Skeletal muscle satellite cell (primary cell): ENCODE measurements at regions not wholly inside any gene's neighbourhood (a gene's known extent, or its start where the extent isn't known, plus 50 kb on each side); places are given as distances from the start of the nearest gene placed in this dataset.

ENCODE experiments used
- H3K27me3 ChIP-seq: 2 replicates; pipeline ENCODE4 v1.7.0; 2013; ENCODE audit warnings: low read length; ENCODE audit not compliant: control insufficient read depth, insufficient read depth
- H3K36me3 ChIP-seq: 2 replicates; pipeline ENCODE4 v1.7.0; 2013; ENCODE audit warnings: mild to moderate bottlenecking, control low read depth, low read length; ENCODE audit not compliant: insufficient read depth
- H3K4me1 ChIP-seq: 2 replicates; pipeline ENCODE4 v1.7.0; 2013; ENCODE audit warnings: low read length; ENCODE audit not compliant: control insufficient read depth, insufficient read depth
- H3K4me2 ChIP-seq: 2 replicates; pipeline ENCODE4 v1.7.0; 2013; ENCODE audit warnings: mild to moderate bottlenecking, low read length
- H3K4me3 ChIP-seq: 2 replicates; pipeline ENCODE4 v1.7.0; 2013; ENCODE audit warnings: low read length
- H3K9ac ChIP-seq: 2 replicates; pipeline ENCODE4 v1.7.0; 2013; ENCODE audit warnings: mild to moderate bottlenecking, low read depth, low read length, moderate library complexity
- H3K9me3 ChIP-seq: replicated peaks from 2 replicates; pipeline ENCODE4 v1.7.0; 2013; ENCODE audit warnings: mild to moderate bottlenecking, control low read depth, low read length

- no peaks in the 10 kb centered on the region for H3K9me3 ChIP-seq
- no peak overlapping the region for H3K9ac ChIP-seq
Observed at GRCh38 chrX:149992918-149993317, 54.6 kb upstream of the EOLA2 start.

DNA sequence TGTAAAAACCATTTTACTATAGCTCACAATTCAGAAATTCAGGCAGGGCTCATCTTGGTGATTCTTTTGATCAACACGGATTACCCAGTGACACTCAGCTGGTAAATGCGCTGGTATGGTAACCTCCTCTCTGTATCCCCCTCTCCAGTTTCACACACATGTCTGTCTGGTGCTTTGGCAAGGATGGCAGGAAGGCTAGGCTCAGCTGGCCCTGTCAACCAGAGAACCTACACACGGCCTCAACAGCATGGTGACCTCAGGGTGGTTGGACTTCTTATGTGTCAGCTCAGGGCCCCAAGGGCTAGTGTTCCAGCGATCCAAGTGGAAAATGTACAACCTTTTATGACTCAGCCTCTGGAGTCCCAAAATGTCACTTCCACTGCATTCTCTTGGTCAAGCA, 55.7 kb upstream of the EOLA2 start:
- Histone ChIP-seq H3K4me1 (no peaks in the 10 kb centered on the region), H3K9me3 (no peaks in the 10 kb centered on the region), H3K27me3 (no peaks in the 10 kb centered on the region), H3K9ac (no peak overlapping the region), H3K36me3 (no peaks in the 10 kb centered on the region), H3K4me3 (no peak overlapping the region), H3K4me2 (no peak overlapping the region)

More at GRCh38 chrX:149992918-149993317, 54.6 kb upstream of the EOLA2 start:
- no peak overlapping the region for H3K4me2 ChIP-seq
- H3K4me1 ChIP-seq: no peaks in the 10 kb centered on the region
- H3K4me3 ChIP-seq: no peak overlapping the region
- H3K36me3 ChIP-seq: no peaks in the 10 kb centered on the region
- H3K27me3 ChIP-seq: no peaks in the 10 kb centered on the region

- Histone ChIP-seq H3K36me3 (no peaks in the 10 kb centered on the region), H3K9me3 (no peaks in the 10 kb centered on the region), H3K27me3 (no peaks in the 10 kb centered on the region), H3K9ac (no peak overlapping the region), H3K4me2 (no peak overlapping the region), H3K4me3 (no peak overlapping the region), H3K4me1 (no peaks in the 10 kb centered on the region)
Observed at GRCh38 chrX:149996515-149996914, 58.2 kb upstream of the EOLA2 start.

- H3K4me2 ChIP-seq: no peak overlapping the region
- H3K36me3 ChIP-seq: no peaks in the 10 kb centered on the region
- no peak overlapping the region for H3K4me3 ChIP-seq
- no peak overlapping the region for H3K9ac ChIP-seq
- no peaks in the 10 kb centered on the region for H3K9me3 ChIP-seq
- H3K27me3 ChIP-seq: no peaks in the 10 kb centered on the region
- H3K4me1 ChIP-seq: peaks cover 2% of the 10 kb centered on the region
Observed at GRCh38 chrX:150005027-150005426, 66.7 kb upstream of the EOLA2 start.

- Histone ChIP-seq H3K4me2 (no peak overlapping the region), H3K9ac (no peak overlapping the region), H3K27me3 (no peaks in the 10 kb centered on the region), H3K4me1 (peaks cover 2% of the 10 kb centered on the region), H3K36me3 (no peaks in the 10 kb centered on the region), H3K9me3 (no peaks in the 10 kb centered on the region), H3K4me3 (no peak overlapping the region)
Observed at GRCh38 chrX:150007356-150007755, 69.1 kb upstream of the EOLA2 start.

- no peak overlapping the region for H3K4me2 ChIP-seq
Observed at GRCh38 chrX:150012647-150013381, 74.5 kb upstream of the EOLA2 start.

DNA sequence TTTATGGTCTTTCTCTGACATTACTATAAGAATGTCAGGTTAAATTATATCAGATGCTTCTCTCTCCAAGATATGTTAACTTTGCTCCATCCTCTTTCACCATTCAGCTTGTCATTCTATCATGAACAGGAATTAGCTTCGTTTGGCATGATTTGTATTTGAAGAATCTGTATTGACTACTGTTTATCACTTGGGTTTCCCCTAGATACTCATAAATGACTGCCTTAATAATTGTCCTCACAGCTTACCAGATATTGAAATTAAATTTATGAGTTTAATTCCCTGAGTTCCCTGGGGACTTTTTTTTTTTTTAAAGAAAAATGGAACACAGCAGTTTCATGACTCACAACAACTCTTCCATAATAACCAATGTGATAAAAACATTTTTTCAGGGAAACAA, 76.2 kb upstream of the EOLA2 start:
- Histone ChIP-seq H3K4me3 (no peak overlapping the region), H3K27me3 (no peaks in the 10 kb centered on the region), H3K36me3 (no peaks in the 10 kb centered on the region), H3K9ac (no peak overlapping the region), H3K9me3 (no peaks in the 10 kb centered on the region), H3K4me1 (peaks cover 2% of the 10 kb centered on the region), H3K4me2 (no peak overlapping the region)

More at GRCh38 chrX:150012647-150013381, 74.5 kb upstream of the EOLA2 start:
- Histone ChIP-seq H3K4me3 (no peak overlapping the region), H3K4me1 (peaks cover 2% of the 10 kb centered on the region), H3K9ac (no peak overlapping the region), H3K27me3 (no peaks in the 10 kb centered on the region), H3K9me3 (no peaks in the 10 kb centered on the region), H3K36me3 (no peaks in the 10 kb centered on the region)

GRCh38 chrX:150017868-150018267, 79.6 kb upstream of the EOLA2 start:
- H3K9me3 ChIP-seq: no peaks in the 10 kb centered on the region
- no peaks in the 10 kb centered on the region for H3K4me1 ChIP-seq
- no peak overlapping the region for H3K4me3 ChIP-seq
- H3K4me2 ChIP-seq: no peak overlapping the region
- no peaks in the 10 kb centered on the region for H3K36me3 ChIP-seq
- H3K27me3 ChIP-seq: no peaks in the 10 kb centered on the region
- H3K9ac ChIP-seq: no peak overlapping the region

DNA sequence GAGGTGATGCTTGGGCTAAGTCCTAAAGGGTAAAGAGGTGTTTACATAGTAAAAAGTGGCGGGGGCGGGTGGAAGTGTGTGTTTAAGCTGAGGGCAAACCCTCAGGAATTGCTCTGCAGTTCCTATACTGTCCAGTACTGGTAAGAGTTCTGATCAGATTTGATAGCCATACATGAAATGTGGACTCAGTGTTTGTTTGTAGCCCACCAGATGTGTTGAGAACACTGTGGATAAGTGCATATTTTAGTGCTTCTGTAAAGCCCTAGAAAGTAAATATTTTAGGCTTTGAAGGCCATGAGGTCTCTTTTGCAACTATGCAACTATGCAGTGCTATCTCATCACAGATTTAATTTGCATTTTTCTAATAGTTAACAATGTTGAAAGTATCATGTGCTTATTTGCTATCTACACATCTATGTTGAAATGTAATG, 80.7 kb upstream of the EOLA2 start:
- Histone ChIP-seq H3K36me3 (no peaks in the 10 kb centered on the region), H3K4me2 (no peak overlapping the region), H3K27me3 (no peaks in the 10 kb centered on the region), H3K9ac (no peak overlapping the region), H3K9me3 (no peaks in the 10 kb centered on the region), H3K4me3 (no peak overlapping the region), H3K4me1 (no peaks in the 10 kb centered on the region)

GRCh38 chrX:150028692-150029091, 90.4 kb upstream of the EOLA2 start:
- no peaks in the 10 kb centered on the region for H3K27me3 ChIP-seq
- H3K36me3 ChIP-seq: no peaks in the 10 kb centered on the region
- no peak overlapping the region for H3K4me2 ChIP-seq
- H3K4me1 ChIP-seq: peaks cover 9% of the 10 kb centered on the region
- no peak overlapping the region for H3K9ac ChIP-seq
- no peak overlapping the region for H3K4me3 ChIP-seq
- no peaks in the 10 kb centered on the region for H3K9me3 ChIP-seq

DNA sequence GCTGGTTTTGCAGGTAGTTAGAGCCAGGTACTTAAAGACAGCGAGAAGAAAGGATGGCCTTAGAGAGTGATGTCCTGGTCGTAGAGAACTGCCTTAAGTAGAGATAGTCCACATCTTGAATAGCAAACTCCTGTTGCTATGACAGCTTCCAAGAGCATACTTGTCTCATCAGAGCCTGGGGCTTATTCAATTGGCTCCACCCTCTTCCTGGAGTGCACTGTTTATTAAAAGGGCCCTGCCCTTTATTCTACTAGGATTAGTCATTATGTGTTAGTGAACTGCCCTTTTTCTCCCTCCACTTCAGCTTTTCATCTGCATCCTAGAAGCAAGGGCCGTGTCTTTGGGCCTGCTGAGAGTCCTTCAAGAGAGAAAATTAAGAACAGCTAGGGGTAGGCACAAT, 94.5 kb upstream of the EOLA2 start:
- H3K27me3 ChIP-seq: no peaks in the 10 kb centered on the region
- H3K36me3 ChIP-seq: no peaks in the 10 kb centered on the region
- H3K9me3 ChIP-seq: no peaks in the 10 kb centered on the region
- no peak overlapping the region for H3K9ac ChIP-seq
- H3K4me2 ChIP-seq: no peak overlapping the region
- H3K4me3 ChIP-seq: no peak overlapping the region
- H3K4me1 ChIP-seq: peaks cover 32% of the 10 kb centered on the region

GRCh38 chrX:150034788-150035187, 96.5 kb upstream of the EOLA2 start:
- Histone ChIP-seq H3K4me2 (no peak overlapping the region), H3K36me3 (no peaks in the 10 kb centered on the region), H3K9ac (no peak overlapping the region), H3K27me3 (no peaks in the 10 kb centered on the region), H3K9me3 (no peaks in the 10 kb centered on the region), H3K4me1 (peaks cover 45% of the 10 kb centered on the region), H3K4me3 (no peak overlapping the region)
